GM19035 (cell line): ENCODE measurements at regions not wholly inside any gene's neighbourhood (a gene's known extent, or its start where the extent isn't known, plus 50 kb on each side); places are given as distances from the start of the nearest gene placed in this dataset.

ENCODE experiments used
- ATAC-seq: cut with Tn5 transposase; IDR thresholded peaks from one replicate; pipeline ENCODE4 v1.9.1; 2021; ENCODE audit not compliant: unreplicated experiment

- ATAC-seq, result no peak
These were observed 474.2 kb upstream of the SULF2 start for GRCh38 chr20:48259456-48259855.

- no peak for ATAC-seq
These were observed 472.6 kb upstream of the SULF2 start for GRCh38 chr20:48257833-48258232.

GRCh38 chr20:48247961-48248360 lies 462.7 kb upstream of the SULF2 start:
- ATAC-seq, result no peak

GRCh38 chr20:48246061-48246790 lies 460.9 kb upstream of the SULF2 start:
- no peak for ATAC-seq

GRCh38 chr20:48242623-48243022 lies 457.3 kb upstream of the SULF2 start:
- ATAC-seq, result no peak

GRCh38 chr20:48241482-48241881 lies 456.2 kb upstream of the SULF2 start:
- no peak for ATAC-seq

GRCh38 chr20:48238781-48239180 lies 453.5 kb upstream of the SULF2 start:
- ATAC-seq, result no peak

- ATAC-seq, result no peak
These were observed 453.0 kb upstream of the SULF2 start for GRCh38 chr20:48238326-48238725.

GRCh38 chr20:48236000-48236970 lies 451.0 kb upstream of the SULF2 start:
- ATAC-seq, result no peak

GRCh38 chr20:48234951-48235350 lies 449.7 kb upstream of the SULF2 start:
- ATAC-seq, result no peak

GRCh38 chr20:48231253-48231930 lies 446.1 kb upstream of the SULF2 start:
- no peak for ATAC-seq

GRCh38 chr20:48230216-48230615 lies 444.9 kb upstream of the SULF2 start:
- no peak for ATAC-seq

GRCh38 chr20:48227381-48227780 lies 442.1 kb upstream of the SULF2 start:
- no peak for ATAC-seq

GRCh38 chr20:48226642-48227041 lies 441.4 kb upstream of the SULF2 start:
- ATAC-seq, result no peak

- no peak for ATAC-seq
These were observed 439.3 kb upstream of the SULF2 start for GRCh38 chr20:48224533-48225050.

- ATAC-seq, result no peak
These were observed 438.4 kb upstream of the SULF2 start for GRCh38 chr20:48223715-48224114.

- ATAC-seq, result no peak
These were observed 437.4 kb upstream of the SULF2 start for GRCh38 chr20:48222595-48223180.

GRCh38 chr20:48220033-48220633 lies 434.9 kb upstream of the SULF2 start:
- ATAC-seq, result no peak

- ATAC-seq, result no peak
These were observed 434.0 kb upstream of the SULF2 start for GRCh38 chr20:48219306-48219705.

GRCh38 chr20:48217190-48217589 lies 431.9 kb upstream of the SULF2 start:
- ATAC-seq, result no peak
